ENCODE measurements at regions not wholly inside any gene's neighbourhood (a gene's known extent, or its start where the extent isn't known, plus 50 kb on each side); places are given as distances from the start of the nearest gene placed in this dataset.

DNA sequence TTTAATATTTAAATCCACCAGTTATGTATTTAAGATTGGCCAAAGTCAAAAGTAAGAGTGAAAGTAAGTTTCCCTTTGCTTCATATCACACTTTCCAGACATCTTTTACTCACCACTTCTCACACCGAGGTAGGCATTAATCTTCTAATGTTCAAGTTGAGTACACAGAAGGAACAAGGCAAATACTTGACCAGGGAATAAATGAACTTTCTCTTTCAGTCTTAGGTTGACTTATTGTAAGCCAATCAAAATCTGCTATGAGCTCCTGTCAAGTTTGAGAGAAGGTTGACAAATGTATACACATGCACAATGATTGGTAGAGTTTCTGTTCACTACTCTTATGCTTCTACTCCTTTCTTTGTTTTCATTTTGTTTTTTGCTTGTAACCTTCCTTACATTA is 842.5 kb downstream of the REEP3 start:
- Histone ChIP-seq H3K4me1 (no peaks in the 10 kb centered on the region), H3K4me3 (no peak overlapping the region), H3K27me3 (no peaks in the 10 kb centered on the region), H3K36me3 (no peaks in the 10 kb centered on the region), H3K9me3 (no peaks in the 10 kb centered on the region), H3K27ac (no peak overlapping the region)
- WGBS, 2 donors: 29 to 36% methylated on average over 1 of the region's 1 CpG
- TF ChIP-seq, protein P1, sequence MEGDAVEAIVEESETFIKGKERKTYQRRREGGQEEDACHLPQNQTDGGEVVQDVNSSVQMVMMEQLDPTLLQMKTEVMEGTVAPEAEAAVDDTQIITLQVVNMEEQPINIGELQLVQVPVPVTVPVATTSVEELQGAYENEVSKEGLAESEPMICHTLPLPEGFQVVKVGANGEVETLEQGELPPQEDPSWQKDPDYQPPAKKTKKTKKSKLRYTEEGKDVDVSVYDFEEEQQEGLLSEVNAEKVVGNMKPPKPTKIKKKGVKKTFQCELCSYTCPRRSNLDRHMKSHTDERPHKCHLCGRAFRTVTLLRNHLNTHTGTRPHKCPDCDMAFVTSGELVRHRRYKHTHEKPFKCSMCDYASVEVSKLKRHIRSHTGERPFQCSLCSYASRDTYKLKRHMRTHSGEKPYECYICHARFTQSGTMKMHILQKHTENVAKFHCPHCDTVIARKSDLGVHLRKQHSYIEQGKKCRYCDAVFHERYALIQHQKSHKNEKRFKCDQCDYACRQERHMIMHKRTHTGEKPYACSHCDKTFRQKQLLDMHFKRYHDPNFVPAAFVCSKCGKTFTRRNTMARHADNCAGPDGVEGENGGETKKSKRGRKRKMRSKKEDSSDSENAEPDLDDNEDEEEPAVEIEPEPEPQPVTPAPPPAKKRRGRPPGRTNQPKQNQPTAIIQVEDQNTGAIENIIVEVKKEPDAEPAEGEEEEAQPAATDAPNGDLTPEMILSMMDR (IDR thresholded peaks at IDR 0.05): no peak
- TF ChIP-seq POLR2AphosphoS5 (IDR thresholded peaks at IDR 0.05) (no peak), POLR2A (IDR thresholded peaks at IDR 0.05) (no peak), EP300 (IDR thresholded peaks at IDR 0.05) (no peak)
- intact Hi-C loops (cut with DNase I): no loop called here
- no peak for DNase-seq

DNA sequence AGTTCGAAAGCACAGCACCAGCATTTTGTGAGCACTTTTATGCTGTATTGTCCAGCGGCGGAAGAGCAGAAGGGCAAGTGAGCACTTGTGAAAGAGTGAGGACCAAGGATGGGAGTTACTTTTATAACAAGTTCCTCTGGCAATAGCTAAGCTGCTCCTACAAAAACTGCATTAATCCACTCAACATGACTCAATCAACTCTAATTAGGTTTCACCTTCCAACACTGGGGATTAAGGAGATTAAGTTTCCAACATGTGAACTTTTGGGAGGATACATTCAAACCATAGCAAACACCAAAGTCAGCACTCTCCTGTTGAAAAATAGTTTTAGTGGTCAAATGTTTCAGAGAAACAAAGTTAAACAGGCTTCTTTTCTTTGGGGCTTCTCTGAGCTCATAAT is 844.5 kb downstream of the REEP3 start:
- no peaks in the 10 kb centered on the region for H3K4me1 ChIP-seq
- 94 to 97% methylated on average over 3 of the region's 3 CpGs for WGBS, 2 donors
- no peak overlapping the region for H3K4me3 ChIP-seq
- H3K27me3 ChIP-seq: no peaks in the 10 kb centered on the region
- no peaks in the 10 kb centered on the region for H3K36me3 ChIP-seq
- intact Hi-C loops (cut with DNase I): no loop called here
- H3K27ac ChIP-seq: no peak overlapping the region
- no peaks in the 10 kb centered on the region for H3K9me3 ChIP-seq
- no peak for TF ChIP-seq POLR2AphosphoS5 (IDR thresholded peaks at IDR 0.05)
- no peak for TF ChIP-seq EP300 (IDR thresholded peaks at IDR 0.05)
- no peak for TF ChIP-seq POLR2A (IDR thresholded peaks at IDR 0.05)
- DNase-seq: no peak

DNA sequence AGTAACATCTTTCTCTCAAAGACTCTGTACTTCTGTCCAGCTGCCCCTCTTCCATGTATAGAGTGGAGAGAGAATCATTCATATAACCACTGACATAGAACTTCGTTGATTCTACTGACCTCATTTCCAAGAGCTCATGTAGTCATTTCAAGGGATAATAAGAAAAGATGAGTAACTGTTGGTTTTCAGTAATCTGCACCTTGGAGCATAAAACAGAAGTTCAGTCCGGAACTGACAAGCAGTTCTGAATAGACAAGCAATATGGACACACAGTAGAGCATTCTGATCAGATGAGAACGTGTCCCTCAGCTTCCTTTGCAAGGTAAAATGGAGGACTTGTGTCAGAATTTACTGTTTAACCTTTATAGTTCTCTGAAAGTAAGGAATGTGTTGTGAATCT is 847.1 kb downstream of the REEP3 start:
- no peak for DNase-seq
- TF ChIP-seq POLR2A (IDR thresholded peaks at IDR 0.05) (no peak), POLR2AphosphoS5 (IDR thresholded peaks at IDR 0.05) (no peak), EP300 (IDR thresholded peaks at IDR 0.05) (no peak)
- TF ChIP-seq, protein P1 (IDR thresholded peaks at IDR 0.05): no peak
- 77 to 80% methylated on average over 3 of the region's 3 CpGs for WGBS, 2 donors
- Histone ChIP-seq H3K27ac (no peak overlapping the region), H3K9me3 (no peaks in the 10 kb centered on the region), H3K36me3 (no peaks in the 10 kb centered on the region), H3K4me1 (no peaks in the 10 kb centered on the region), H3K27me3 (no peaks in the 10 kb centered on the region), H3K4me3 (no peak overlapping the region)
- intact Hi-C loops (cut with DNase I): no loop called here

DNA sequence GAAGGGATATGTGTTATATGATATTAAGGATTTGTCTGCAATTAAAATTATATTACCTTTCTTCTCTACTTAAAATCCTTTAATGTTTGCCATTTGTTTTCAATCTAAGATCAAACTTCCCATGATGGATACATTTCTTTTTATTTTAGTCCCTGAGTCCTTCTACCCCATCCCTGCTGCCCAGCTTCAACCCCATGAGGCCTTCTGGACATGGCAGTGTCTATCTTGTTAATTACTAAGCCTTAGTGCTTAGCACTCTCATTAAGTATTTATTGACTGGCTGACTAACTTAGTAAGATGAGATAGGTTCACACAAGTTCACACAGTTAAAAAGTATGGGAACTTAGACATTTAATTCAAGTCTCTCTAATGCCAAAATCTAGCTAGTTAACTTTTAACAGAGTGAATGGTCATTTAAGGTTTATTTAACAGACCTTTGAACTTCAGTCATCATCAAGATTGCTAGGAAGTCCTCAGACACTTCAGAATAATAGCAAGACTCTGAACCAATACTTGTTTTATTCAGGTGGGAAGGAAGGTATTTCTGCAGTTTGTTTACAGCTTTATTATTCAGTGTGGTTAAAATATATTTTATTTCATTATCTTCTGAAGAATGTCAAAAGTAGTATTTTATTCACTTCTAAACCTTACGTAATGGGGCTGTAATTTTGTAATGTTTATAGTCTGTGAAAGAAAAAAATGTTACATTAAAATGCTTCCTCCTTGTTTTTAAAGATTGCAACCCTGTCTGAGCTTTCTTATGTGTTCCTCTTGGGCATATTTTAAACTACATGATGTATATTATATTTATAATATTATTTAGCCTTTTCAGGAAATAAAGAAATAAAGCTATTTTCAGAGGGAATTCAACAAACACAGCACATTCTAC is 848.9 kb downstream of the REEP3 start:
- H3K27ac ChIP-seq: no peak overlapping the region
- H3K4me1 ChIP-seq: no peaks in the 10 kb centered on the region
- no peak for DNase-seq
- intact Hi-C loops (cut with DNase I): no loop called here
- no peaks in the 10 kb centered on the region for H3K27me3 ChIP-seq
- H3K9me3 ChIP-seq: no peaks in the 10 kb centered on the region
- TF ChIP-seq, protein P1 (IDR thresholded peaks at IDR 0.05): no peak
- TF ChIP-seq EP300 (IDR thresholded peaks at IDR 0.05) (no peak), POLR2AphosphoS5 (IDR thresholded peaks at IDR 0.05) (no peak), POLR2A (IDR thresholded peaks at IDR 0.05) (no peak)
- no peak overlapping the region for H3K4me3 ChIP-seq
- no peaks in the 10 kb centered on the region for H3K36me3 ChIP-seq
- WGBS, 2 donors: 12 to 55% methylated on average over 1 of the region's 1 CpG

DNA sequence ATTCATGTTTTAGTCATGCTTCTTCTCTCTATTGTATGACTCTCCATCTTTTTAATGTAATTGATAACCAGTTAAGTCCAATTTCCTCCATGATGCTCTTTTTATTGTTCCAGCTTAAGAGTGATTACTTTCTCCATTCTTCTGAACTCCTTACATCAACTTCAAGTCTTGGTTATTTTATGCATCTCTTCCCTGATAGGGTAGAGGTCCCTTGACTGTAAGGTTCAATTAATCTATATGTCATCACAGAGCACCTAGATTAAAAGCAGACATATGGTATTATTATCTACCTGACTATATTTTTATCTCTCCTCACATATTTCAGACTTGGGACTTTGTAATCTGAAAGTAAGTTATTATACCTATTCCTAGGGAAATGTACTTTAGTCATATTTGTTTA is 853.1 kb downstream of the REEP3 start:
- Histone ChIP-seq H3K27me3 (no peaks in the 10 kb centered on the region), H3K4me1 (no peaks in the 10 kb centered on the region), H3K27ac (no peak overlapping the region), H3K4me3 (no peak overlapping the region), H3K36me3 (no peaks in the 10 kb centered on the region), H3K9me3 (no peaks in the 10 kb centered on the region)
- intact Hi-C loops (cut with DNase I): no loop called here
- TF ChIP-seq, protein P1 (IDR thresholded peaks at IDR 0.05): no peak
- TF ChIP-seq EP300 (IDR thresholded peaks at IDR 0.05) (no peak), POLR2A (IDR thresholded peaks at IDR 0.05) (no peak), POLR2AphosphoS5 (IDR thresholded peaks at IDR 0.05) (no peak)
- no peak for DNase-seq
